PC-9 (cell line): ENCODE measurements at regions not wholly inside any gene's neighbourhood (a gene's known extent, or its start where the extent isn't known, plus 50 kb on each side); places are given as distances from the start of the nearest gene placed in this dataset.

Source experiments
- BruUV-seq: library from RNA; stranded (reverse); fragments of 400-500 nt; replicated peaks from 2 replicates; lab custom pipeline; 2021; lab: Mats Ljungman, UMichigan
- CTCF ChIA-PET: fragments of 300-600 bp; sonication (Branson Sonifier 250); formaldehyde crosslinking; loops from one replicate; lab custom pipeline; 2022; ENCODE audit warnings: antibody characterized with exemption; lab: Charles Lee
- POLR2A ChIA-PET: fragments of 300-600 bp; sonication (Branson Sonifier 250); formaldehyde crosslinking; loops from one replicate; lab custom pipeline; 2022; ENCODE audit warnings: antibody characterized with exemption; ENCODE audit not compliant: unreplicated experiment; lab: Charles Lee
- DNase-seq, 2 experiments: peaks; one replicate each; pipeline versions ENCODE4 v3.0.0 to v3.0.0-alpha.2; 2015 to 2022; ENCODE audit warnings: mixed read lengths in 1 of 2
- H2AFZ ChIP-seq: fragments of 200-600 bp; sonication (generic); 2 replicates; pipeline ENCODE4 v1.8.1; 2017; ENCODE audit warnings: antibody characterized with exemption
- H3F3A ChIP-seq: fragments of 200-600 bp; sonication (generic); 2 replicates; pipeline ENCODE4 v1.8.1; 2017; ENCODE audit warnings: antibody characterized with exemption, mild to moderate bottlenecking, low read depth; ENCODE audit not compliant: insufficient read depth
- H3K27ac ChIP-seq: fragments of 200-600 bp; sonication (generic); 2 replicates; pipeline ENCODE4 v1.6.1; 2016; ENCODE audit warnings: mixed run types
- H3K27me3 ChIP-seq: fragments of 200-600 bp; sonication (generic); 2 replicates; pipeline ENCODE4 v1.6.1; 2016; ENCODE audit warnings: low read depth, mixed run types; ENCODE audit not compliant: insufficient read depth
- H3K36me3 ChIP-seq: fragments of 200-600 bp; sonication (generic); 2 replicates; pipeline ENCODE4 v1.6.1; 2016; ENCODE audit warnings: low read depth, mixed run types
- H3K4me1 ChIP-seq: fragments of 200-600 bp; sonication (generic); replicated peaks from 2 replicates; pipeline ENCODE4 v1.6.1; 2016; ENCODE audit warnings: mixed run types; ENCODE audit not compliant: insufficient read depth
- H3K4me2 ChIP-seq: fragments of 200-600 bp; sonication (generic); 2 replicates; pipeline ENCODE4 v1.6.1; 2017; ENCODE audit warnings: mixed run types
- H3K4me3 ChIP-seq: fragments of 200-600 bp; sonication (generic); 2 replicates; pipeline ENCODE4 v1.6.1; 2016; ENCODE audit warnings: mixed run types
- H3K79me2 ChIP-seq: fragments of 200-600 bp; sonication (generic); 2 replicates; pipeline ENCODE4 v1.6.1; 2017; ENCODE audit warnings: low read depth, mixed run types
- H3K9me2 ChIP-seq: fragments of 200-600 bp; sonication (generic); 2 replicates; pipeline ENCODE4 v1.8.1; 2017; ENCODE audit warnings: mild to moderate bottlenecking; ENCODE audit not compliant: insufficient read depth
- H3K9me3 ChIP-seq: fragments of 200-600 bp; sonication (generic); 2 replicates; pipeline ENCODE4 v1.8.1; 2016; ENCODE audit warnings: low read depth; ENCODE audit not compliant: insufficient read depth
- H4K20me1 ChIP-seq: fragments of 200-600 bp; sonication (generic); 2 replicates; pipeline ENCODE4 v1.8.1; 2017; ENCODE audit not compliant: insufficient read depth
- CTCF ChIP-seq: fragments of 200-600 bp; sonication (generic); conservative IDR thresholded peaks from 2 replicates; pipeline ENCODE4 v1.6.1; 2017; ENCODE audit warnings: mixed run types, antibody characterized with exemption, mild to moderate bottlenecking, moderate library complexity
- EZH2 ChIP-seq: fragments of 200-600 bp; sonication (generic); IDR thresholded peaks from 2 replicates; pipeline ENCODE4 v1.8.0; 2017; ENCODE audit warnings: antibody characterized with exemption, low read depth
- intact Hi-C: fragments of 100-400 bp; cut with micrococcal nuclease; formaldehyde crosslinking; loops from one replicate; pipeline ENCODE4 v1.10.0; 2022; ENCODE audit not compliant: unreplicated experiment

GRCh38 chr10:117699436-117700075 is 157.0 kb downstream of the EMX2 start:
- Histone ChIP-seq H3K79me2 (no peaks in the 10 kb centered on the region), H3K4me3 (no peak overlapping the region), H3K4me1 (no peaks in the 10 kb centered on the region), H3K9me2 (no peaks in the 10 kb centered on the region), H3K27ac (no peak overlapping the region), H3K36me3 (no peaks in the 10 kb centered on the region), H3K4me2 (no peak overlapping the region), H2AFZ (no peak overlapping the region), H4K20me1 (no peaks in the 10 kb centered on the region), H3F3A (no peaks in the 10 kb centered on the region), H3K9me3 (no peaks in the 10 kb centered on the region), H3K27me3 (no peaks in the 10 kb centered on the region)
- ChIA-PET POLR2A (no interaction called here), CTCF (no interaction called here)
- DNase-seq = peak in 1 of 2 experiments; percentile 69
- intact Hi-C loops = no loop called here
- no TSS peak for BruUV-seq
- TF ChIP-seq CTCF (no peak), EZH2 (no peak)

- H3K79me2 ChIP-seq = no peaks in the 10 kb centered on the region
- H3K9me2 ChIP-seq = no peaks in the 10 kb centered on the region
- BruUV-seq = no TSS peak
- H3F3A ChIP-seq = no peaks in the 10 kb centered on the region
- TF ChIP-seq CTCF (no peak), EZH2 (no peak)
- H4K20me1 ChIP-seq = no peaks in the 10 kb centered on the region
- no peaks in the 10 kb centered on the region for H3K4me1 ChIP-seq
- POLR2A ChIA-PET = no interaction called here
- no peak overlapping the region for H3K27ac ChIP-seq
- H3K4me3 ChIP-seq = no peak overlapping the region
- H3K4me2 ChIP-seq = no peak overlapping the region
- H2AFZ ChIP-seq = no peak overlapping the region
- no peaks in the 10 kb centered on the region for H3K36me3 ChIP-seq
- DNase-seq = no peak
- intact Hi-C loops = no loop called here
- CTCF ChIA-PET = no interaction called here
- no peaks in the 10 kb centered on the region for H3K27me3 ChIP-seq
- H3K9me3 ChIP-seq = no peaks in the 10 kb centered on the region
Measured at GRCh38 chr10:117710181-117710798, 167.7 kb downstream of the EMX2 start.

GRCh38 chr10:117716889-117717288 is 174.3 kb downstream of the EMX2 start:
- H3F3A ChIP-seq = no peaks in the 10 kb centered on the region
- no peaks in the 10 kb centered on the region for H4K20me1 ChIP-seq
- no peak overlapping the region for H3K4me2 ChIP-seq
- H2AFZ ChIP-seq = no peak overlapping the region
- no peak overlapping the region for H3K27ac ChIP-seq
- no peaks in the 10 kb centered on the region for H3K9me3 ChIP-seq
- ChIA-PET CTCF (no interaction called here), POLR2A (no interaction called here)
- no peak overlapping the region for H3K4me3 ChIP-seq
- intact Hi-C loops = no loop called here
- DNase-seq = peak in 1 of 2 experiments; percentile 38
- TF ChIP-seq EZH2 (no peak), CTCF (no peak)
- BruUV-seq = no TSS peak
- H3K36me3 ChIP-seq = no peaks in the 10 kb centered on the region
- no peaks in the 10 kb centered on the region for H3K4me1 ChIP-seq
- H3K27me3 ChIP-seq = no peaks in the 10 kb centered on the region
- no peaks in the 10 kb centered on the region for H3K79me2 ChIP-seq
- no peaks in the 10 kb centered on the region for H3K9me2 ChIP-seq
